Cardiac fibroblast (primary cell): ENCODE measurements at regions not wholly inside any gene's neighbourhood (a gene's known extent, or its start where the extent isn't known, plus 50 kb on each side); places are given as distances from the start of the nearest gene placed in this dataset.

Experiments
- DNase-seq, 2 donors: peaks; one replicate each; pipeline versions ENCODE4 v3.0.0 to v3.0.0-alpha.2; 2010; ENCODE audit warnings: low read depth in 2 of 2
- H3K4me3 ChIP-seq, 2 donors: replicated peaks in 1 of 2; 1 replicate in 1 of 2; 2 replicates in 1 of 2; pipeline ENCODE4 v1.5.1; 2011; ENCODE audit warnings: low read depth in 2 of 2, low read length in 2 of 2, mild to moderate bottlenecking in 2 of 2, moderate library complexity in 1 of 2
- TF ChIP-seq, protein P1 (sequence below): IDR thresholded peaks from one replicate; pipeline ENCODE4 v1.5.1; 2011; ENCODE audit warnings: low read depth, mild to moderate bottlenecking, low read length, inconsistent platforms

DNA sequence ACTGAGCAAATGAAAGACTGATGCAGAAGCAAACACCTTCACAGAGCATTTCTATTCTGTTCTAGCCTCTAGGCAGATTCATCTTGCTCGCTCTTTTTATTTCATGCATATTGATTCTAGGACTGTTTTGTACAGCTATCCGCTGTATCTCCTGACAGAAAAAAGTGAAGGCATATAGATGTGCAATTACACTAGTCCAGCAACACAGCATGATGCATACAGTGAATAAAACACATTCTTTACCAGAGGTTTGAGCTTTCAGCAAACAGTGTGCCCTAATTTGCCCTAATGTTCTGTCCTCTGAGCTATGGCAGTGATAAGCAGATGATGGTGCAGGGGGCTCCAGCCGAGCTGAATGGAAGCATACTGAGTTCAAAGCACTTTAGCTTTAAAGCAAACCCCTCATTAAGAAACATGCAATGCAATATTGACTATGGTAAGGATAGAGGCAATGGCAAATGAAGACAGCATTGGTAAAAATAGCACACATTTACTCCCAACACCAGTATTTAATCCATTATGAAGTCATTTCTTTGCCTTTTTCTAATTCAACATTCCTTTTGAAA is 141.2 kb upstream of the RGPD4 start:
- TF ChIP-seq, protein P1, sequence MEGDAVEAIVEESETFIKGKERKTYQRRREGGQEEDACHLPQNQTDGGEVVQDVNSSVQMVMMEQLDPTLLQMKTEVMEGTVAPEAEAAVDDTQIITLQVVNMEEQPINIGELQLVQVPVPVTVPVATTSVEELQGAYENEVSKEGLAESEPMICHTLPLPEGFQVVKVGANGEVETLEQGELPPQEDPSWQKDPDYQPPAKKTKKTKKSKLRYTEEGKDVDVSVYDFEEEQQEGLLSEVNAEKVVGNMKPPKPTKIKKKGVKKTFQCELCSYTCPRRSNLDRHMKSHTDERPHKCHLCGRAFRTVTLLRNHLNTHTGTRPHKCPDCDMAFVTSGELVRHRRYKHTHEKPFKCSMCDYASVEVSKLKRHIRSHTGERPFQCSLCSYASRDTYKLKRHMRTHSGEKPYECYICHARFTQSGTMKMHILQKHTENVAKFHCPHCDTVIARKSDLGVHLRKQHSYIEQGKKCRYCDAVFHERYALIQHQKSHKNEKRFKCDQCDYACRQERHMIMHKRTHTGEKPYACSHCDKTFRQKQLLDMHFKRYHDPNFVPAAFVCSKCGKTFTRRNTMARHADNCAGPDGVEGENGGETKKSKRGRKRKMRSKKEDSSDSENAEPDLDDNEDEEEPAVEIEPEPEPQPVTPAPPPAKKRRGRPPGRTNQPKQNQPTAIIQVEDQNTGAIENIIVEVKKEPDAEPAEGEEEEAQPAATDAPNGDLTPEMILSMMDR: no peak

DNA sequence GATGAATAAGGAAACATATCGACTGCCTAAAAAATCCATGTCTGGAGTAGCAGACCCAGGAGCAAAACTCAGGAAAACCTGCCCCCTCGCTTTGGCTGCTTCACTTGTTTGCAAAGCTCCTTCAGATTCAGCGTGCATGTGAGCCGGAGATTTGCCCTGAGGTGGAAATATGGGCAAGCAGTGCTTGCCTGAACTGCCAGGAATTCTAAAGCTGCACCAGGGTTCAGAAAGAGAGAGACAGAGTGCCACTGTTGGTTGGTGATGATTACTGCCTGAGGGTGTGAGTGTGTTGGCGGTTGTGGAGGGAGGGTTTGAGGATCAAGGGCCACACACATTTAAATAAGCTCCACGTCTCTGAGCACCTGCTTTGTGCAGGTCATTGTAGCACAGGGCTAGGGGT is 139.6 kb upstream of the RGPD4 start:
- TF ChIP-seq, protein P1: no peak
- no peak for DNase-seq
- H3K4me3 ChIP-seq: no peak overlapping the region

More for the DNA sequence above, 141.2 kb upstream of the RGPD4 start:
- H3K4me3 ChIP-seq: no peak overlapping the region
- no peak for DNase-seq

DNA sequence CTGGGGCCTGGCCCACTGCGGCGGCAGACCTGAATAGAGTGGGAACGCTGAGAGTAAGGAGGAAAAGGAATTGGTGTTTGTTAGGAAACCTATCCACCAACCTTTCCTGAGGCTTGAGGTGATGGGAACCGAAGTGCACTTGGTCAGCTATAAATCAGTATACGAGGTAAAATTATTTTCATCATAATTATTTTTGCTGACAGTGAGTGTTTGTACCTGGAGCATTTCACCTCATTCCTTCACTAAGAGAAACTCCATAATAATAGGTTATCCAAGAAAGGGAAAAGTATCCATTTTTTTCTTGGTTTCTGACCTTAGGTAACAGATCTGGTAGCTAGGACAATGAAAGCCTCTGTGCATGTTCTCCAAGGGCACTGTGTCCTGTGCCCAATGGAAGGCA is 138.6 kb upstream of the RGPD4 start:
- no peak for DNase-seq
- TF ChIP-seq, protein P1: no peak
- no peak overlapping the region for H3K4me3 ChIP-seq

DNA sequence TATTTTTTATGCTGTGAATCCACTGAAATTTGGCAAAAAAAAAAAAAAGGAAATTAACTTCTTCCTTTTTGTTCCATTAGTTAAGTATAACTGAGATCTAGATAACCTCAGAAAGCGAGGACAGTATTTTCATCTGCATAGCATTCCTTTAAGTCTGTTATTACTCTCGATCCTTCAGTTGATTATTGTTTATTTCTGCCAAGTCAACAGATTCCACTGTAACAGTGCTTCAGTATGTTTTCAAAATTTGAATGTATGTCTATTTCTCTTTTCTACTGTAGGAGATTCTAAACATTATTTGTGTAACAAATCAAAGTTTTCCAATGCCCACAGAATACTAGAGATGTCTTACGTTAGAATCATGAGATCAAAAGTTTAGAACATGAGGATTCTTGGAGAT is 133.1 kb upstream of the RGPD4 start:
- H3K4me3 ChIP-seq: no peak overlapping the region
- TF ChIP-seq, protein P1: no peak
- no peak for DNase-seq

DNA sequence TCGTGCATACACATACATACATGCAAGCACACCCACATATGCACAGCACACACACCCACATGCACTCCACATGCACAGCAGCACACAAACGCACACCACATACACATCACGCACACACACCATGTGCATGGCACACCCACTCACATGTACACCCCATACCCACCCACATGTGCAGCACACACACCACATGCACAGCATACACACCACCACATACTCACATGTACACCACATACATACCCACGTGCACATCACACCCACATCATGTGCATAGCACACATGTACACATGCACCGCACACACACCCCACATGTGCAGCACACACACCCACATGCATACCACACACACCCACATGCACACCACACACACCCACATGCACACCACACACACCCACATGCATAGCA is 132.0 kb upstream of the RGPD4 start:
- H3K4me3 ChIP-seq: no peak overlapping the region
- DNase-seq: no peak
- TF ChIP-seq, protein P1: no peak

DNA sequence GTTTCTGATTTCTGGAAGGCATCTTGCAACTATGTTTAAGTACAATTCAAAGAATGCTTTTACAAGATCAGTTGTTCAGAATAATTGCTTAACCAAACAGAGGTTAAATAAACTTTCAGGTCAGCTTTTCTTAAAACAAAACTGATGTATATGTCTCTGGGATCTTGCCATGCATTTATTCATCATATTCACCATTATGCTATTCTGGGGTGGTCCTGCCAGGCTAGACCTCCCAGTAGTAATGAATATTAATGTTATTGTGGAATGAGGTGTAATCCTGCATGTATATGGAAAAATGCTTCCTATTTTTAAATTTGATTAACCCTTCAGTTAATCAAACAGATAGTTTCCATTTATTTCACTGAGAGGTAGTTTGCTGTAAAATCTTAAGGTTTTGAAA is 129.3 kb upstream of the RGPD4 start:
- DNase-seq: no peak
- H3K4me3 ChIP-seq: no peak overlapping the region
- TF ChIP-seq, protein P1: no peak

DNA sequence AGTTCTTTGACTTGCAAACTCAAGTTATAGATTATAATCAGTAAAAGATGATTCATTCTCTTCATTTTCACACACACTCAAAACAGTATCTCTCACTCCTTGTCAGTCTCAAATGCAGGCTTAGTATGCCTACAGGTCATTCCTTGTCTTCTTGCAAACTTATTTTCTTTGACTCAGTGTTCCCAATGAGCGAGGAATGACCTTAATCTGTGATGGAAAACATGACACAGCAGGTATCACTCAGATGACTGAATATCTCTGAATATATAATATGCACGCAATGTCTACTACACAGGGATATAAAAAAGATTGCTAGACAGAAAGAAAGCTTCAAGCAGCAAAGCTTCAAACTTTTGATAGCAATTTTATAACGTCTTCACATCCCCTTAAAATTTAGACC is 127.8 kb upstream of the RGPD4 start:
- H3K4me3 ChIP-seq: no peak overlapping the region
- TF ChIP-seq, protein P1: no peak

More for the DNA sequence above, 127.8 kb upstream of the RGPD4 start:
- DNase-seq: no peak
